ENCODE measurements at regions not wholly inside any gene's neighbourhood (a gene's known extent, or its start where the extent isn't known, plus 50 kb on each side); places are given as distances from the start of the nearest gene placed in this dataset.
A peak's percentile ranks its signal among the peaks of the same experiment; 100 is the strongest.
"Not testable (repeated sequence)": the region's sequence is repeated elsewhere in the genome, so short reads cannot be mapped to it uniquely, and the experiment has no call there.

DNA sequence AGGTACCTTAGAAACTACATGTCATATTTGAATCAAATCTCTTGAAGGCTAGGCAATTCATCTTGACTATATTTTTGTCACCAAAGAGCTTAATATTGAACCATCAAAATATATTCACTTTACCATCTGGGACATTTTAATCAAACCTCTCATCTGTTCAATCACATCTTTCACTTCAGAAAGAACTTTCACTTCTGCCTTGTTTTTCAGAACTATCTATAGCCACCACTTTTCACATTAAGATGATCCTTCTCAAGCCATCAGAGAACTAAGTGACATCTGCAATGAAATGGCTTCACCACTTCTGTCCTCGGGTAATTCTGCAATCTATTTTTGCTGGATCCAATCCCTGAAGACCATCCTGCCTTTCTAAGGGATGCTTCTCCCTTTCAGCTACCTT lies 57.8 kb downstream of the OR2B2 start:
- no peak for DNase-seq (ENCODE audit: low spot score)

DNA sequence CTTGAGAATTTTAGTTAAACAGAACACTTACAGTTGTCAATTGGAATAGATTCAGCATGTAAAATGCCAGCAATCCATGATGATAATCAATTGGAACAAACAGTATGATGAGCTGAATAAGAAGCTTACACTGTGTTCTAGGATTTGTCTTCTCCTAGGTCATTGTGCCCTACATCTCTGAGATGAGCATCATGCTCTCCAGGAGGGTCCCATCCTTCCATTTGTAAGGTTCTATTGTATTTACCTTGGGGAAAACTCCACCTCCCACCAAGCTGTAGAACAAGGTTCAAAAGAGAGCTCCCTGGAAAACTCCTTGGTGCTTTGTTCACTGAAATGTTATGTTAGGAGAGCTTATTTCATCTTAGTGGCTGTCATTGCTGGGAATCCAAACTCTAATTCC lies 60.8 kb downstream of the OR2B2 start:
- DNase-seq (ENCODE audit: low spot score): no peak

DNA sequence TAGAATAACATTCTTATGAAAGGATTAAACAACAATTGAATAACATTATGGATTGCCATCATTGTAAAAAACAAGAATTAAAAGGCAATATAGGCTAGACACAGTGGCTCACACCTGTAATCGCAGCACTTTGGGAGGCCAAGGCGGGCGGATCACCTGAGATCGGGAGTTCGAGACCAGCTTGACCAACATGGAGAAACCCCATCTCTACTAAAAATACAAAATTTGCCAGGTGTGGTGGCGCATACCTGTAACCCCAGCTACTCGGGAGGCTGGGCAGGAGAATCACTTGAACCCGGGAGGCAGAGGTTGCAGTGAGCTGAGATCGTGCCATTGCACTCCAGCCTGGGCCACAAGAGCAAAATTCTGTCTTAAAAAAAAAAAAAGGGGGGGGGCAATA lies 63.2 kb downstream of the OR2B2 start:
- DNase-seq (ENCODE audit: low spot score): not testable (repeated sequence)

DNA sequence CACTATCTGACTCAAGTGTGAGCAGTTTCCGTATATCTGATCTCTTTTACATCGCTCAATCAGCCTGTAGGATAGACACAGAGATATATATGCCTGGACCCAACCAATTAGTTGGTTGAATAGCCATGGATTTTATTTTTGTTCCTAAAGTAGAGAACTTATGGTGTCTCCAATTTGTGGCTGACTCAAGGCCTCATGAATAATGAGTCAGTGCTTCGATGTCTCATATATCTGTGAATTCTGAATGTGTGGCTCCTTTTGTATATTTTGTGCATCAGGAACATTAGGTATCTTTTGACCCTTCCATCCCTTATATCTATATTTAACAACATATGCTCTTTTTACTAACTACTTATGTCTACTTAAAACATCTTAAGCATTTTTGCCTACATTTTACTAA lies 64.5 kb downstream of the OR2B2 start:
- peak; percentile 42 for DNase-seq (ENCODE audit: low spot score)

DNA sequence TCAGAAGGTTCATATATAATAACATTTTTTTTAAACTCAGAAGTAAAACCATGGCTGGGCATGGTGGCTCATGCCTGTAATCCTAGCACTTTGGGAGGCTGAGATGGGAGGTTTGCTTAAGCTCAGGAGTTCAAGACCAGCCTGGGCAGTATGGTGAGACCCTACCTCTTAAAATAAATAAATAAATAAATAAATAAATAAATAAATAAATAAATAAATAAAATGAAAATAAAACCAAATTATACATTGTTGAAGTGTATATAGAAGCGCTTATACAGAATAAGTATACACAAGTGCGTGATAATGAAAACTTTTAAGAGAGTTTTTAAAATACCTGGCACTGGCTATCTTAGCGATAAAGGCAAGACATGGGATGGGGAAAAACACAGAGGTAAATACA lies 71.6 kb downstream of the OR2B2 start:
- DNase-seq (ENCODE audit: low spot score): no peak

DNA sequence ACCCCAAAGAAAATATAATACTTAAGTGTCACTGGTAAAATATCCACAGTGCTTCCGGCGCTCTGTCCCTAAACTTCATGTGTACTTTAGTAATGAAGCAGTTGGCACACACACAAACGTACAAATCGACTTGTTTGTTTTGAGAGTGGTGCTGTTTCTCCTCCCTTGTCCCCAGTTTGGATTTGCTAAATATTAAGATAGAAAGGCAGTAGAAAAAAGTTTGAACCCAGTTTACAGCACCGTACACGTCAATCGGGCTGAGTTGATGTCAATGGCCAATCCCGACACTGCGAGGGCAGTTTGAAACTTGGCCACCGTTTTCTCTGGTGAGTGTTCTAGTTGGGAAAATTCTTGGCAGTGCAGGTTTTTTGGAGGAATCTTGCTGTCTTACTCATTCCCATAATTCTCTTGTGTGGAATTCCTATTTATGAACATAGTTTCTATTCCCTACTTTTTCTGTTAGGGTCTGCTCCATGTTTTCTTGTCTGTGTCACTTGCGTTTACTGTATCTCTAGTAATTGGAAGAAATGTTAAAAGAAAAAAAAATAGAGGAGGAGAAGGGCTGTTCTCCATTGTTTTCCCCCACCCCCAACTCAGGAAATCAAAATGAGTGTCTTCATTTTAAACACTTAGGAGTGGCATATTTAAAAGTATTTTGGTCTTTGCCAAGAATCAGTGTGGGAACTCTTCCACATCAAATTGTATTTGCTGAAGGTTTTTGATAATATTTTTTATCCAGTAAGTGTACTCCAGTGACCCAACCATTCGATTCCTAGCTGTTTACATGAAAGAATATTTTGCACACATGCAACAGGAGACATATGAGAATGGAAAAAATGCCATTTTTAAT lies 72.3 kb downstream of the OR2B2 start:
- peak; percentile 63 for DNase-seq (ENCODE audit: low spot score)

DNA sequence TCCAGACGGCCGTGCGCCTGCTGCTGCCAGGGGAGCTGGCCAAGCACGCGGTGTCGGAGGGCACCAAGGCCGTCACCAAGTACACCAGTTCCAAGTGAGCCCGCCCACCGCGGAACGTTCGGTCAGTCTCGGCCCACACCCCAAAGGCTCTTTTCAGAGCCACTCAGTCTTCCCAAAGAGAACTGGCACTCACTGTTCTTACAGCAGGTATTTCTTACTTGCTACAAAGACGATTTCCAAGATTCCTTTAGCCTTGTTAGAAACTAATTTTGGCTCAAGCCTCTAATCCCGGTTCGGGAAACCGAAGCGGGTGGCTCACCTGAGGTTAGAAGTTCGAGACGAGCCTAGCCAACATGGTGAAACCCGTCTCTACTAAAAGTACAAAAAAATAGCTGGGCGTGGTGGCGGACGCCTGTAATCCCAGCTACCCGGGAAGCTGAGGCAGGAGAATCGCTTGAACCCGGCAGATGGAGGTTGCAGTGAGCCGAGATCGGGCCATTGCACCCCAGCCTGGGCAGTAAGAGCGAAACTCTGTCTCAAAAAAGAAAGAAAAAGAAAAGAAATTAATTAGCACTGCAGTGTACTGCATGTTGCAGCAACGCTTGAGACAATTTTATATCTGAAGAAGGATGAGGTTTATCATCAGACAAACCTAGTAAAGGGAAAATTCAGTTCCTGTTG lies 73.1 kb downstream of the OR2B2 start:
- peak; percentile 63 for DNase-seq (ENCODE audit: low spot score)

DNA sequence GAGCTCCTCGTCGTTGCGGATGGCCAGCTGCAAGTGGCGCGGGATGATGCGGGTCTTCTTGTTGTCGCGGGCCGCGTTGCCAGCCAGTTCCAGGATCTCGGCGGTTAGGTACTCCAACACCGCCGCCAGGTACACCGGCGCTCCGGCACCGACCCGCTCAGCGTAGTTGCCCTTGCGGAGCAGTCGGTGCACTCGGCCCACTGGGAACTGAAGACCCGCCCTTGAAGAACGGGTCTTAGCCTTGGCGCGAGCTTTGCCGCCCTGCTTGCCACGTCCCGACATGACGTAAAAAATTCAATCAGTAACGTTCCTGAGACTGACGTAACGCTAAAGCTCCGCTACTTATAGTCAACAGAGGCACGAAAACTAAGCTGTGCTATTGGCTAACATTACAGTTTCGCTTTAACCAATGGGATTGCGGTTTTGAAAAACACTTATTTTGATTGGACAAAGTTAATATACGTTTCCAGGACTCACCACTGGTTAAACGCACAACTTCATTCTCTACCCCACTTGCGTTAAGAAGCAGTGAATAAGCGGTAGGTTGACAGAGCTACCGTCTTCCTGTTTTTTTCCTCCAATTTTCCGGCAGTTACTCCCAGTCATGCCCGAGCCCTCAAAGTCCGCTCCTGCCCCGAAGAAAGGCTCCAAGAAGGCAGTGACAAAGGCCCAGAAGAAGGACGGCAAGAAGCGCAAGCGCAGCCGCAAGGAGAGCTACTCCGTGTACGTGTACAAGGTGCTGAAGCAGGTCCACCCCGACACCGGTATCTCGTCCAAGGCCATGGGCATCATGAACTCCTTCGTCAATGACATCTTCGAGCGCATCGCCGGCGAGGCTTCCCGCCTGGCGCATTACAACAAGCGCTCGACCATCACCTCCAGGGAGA lies 73.9 kb downstream of the OR2B2 start:
- peak; percentile 98 for DNase-seq (ENCODE audit: low spot score)

DNA sequence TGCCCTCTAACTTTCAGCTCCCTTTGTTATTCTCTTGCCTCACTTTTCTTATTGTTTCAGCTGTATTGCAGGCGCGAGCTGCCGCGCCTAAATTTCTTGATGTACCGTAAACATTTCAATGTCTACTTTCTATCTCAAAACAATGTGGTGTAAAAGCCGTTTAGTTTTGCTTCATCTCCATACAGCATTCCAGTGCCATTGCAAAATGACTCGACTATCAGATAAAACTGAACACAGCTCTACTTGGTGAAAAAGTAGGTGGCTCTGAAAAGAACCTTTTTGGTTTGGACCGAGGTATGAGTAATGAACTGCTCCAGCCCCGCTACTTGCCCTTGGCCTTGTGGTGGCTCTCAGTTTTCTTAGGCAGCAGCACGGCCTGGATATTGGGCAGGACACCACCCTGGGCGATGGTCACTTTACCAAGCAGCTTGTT lies 74.6 kb downstream of the OR2B2 start:
- DNase-seq (ENCODE audit: low spot score): no peak

DNA sequence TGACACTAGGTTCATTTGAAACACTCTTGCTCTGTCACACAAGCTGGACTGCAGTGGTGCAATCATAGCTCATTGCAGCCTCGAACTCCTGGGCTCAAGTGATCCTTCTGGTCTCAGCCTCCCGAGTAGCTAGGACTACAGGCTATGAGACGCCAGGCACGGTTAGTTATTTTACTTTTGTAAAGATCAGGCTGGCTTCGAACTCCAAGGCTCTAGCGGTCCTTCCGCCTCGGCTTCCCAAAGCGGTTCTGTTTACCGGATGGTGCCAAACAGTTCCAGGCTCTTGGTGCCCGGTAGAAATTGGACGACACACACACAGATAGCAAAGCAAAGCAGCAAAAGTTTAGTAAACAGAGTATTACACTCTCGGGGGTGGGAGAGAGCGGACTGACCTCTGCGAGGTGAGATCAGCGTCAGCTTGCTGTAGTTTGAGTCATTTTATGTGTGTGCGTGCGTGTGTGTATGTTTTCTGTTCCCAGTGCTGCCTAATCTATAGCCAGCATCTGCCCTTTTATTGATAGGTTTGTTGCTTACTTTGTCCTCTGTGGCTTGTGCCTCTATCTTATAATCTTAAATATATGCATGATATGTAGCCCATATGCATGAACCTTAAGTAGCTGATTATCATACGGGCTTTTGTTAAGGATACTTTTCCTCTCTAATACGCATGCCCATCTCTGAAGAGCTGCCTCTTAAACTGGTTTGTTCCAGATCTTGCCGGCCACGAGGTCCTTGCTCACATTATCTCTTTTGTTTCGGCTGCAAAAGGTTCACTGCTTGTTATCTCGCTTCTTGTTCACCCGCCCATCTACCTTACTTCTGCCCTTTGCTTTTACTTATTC lies 75.2 kb downstream of the OR2B2 start:
- DNase-seq (ENCODE audit: low spot score): peak; percentile 86

DNA sequence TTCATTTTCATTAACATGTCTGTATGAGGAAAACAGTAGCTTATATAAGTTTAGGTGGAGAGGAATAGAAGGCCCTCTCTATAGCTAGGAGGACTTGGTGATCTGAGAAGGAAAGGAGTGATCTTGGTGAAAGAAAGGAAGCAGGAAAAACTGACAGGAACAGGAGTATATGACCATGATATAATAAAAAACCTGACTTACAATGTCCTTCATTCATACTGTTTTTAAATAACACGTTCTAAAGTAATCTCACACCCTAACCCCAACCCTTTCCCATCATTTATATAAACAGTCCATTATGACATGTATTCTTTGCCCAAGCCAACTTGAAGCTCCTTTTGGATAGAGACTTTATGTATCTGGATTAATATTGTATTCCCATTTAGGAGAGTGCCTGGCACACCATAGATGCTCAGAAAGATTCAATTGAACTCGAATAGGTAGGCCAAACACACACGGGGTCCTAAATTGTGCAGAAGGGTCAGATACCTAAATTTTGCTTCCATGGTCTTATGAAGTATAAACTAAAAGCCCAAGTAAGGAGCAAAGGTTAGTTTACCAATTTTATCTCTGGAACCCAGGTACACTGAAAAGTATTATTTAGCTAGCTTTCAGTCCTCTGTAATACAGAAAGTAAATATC lies 75.9 kb downstream of the OR2B2 start:
- DNase-seq (ENCODE audit: low spot score): no peak

DNA sequence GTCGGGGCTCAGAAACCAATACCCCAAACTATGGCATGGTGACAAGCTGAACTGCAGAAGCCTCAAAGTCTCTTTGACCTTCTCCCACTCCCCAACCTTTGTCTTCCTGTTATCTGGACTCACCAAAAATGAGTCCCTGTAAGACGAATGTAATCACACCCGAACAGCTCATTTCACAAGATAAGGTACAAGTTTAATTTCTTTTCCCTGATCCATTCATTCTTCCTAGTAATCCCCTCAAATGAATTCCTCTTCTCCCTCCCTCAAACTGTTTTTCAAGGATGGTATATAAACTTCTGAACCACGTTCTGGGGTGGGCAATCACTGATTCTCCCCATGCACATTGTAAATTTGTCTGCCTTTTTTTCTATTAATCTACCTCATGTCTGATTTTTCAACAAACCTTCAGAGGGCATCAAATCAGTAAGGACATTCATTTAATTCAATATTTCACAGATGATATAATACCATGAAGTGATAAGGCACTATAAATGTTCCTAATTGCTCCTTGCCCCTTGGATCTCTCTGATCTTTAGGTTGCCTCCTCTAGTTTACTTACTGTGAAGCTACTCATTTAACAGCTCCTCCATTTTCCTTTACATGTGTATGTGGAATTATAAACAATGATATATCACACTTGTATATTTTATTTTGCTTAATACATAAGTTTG lies 77.2 kb downstream of the OR2B2 start:
- DNase-seq (ENCODE audit: low spot score): no peak

DNA sequence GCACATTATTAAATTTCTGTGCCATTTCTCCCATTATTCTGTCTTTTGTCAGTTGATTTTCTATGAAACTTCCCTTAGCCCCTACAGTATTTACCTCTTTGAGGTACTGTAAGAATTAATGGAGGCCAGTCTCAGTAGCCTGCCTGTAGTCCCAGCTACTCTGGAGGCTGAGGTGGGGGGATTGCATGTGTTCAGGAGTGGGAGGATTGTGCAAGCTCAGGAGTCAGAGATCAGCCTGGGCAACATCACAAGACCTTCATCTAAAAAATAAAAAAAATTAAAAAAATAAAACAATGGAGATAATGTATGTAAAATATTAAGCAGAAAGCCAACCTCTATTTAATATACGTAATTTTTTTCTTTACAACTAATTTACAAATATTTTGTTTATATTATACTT lies 77.8 kb downstream of the OR2B2 start:
- no peak for DNase-seq (ENCODE audit: low spot score)

DNA sequence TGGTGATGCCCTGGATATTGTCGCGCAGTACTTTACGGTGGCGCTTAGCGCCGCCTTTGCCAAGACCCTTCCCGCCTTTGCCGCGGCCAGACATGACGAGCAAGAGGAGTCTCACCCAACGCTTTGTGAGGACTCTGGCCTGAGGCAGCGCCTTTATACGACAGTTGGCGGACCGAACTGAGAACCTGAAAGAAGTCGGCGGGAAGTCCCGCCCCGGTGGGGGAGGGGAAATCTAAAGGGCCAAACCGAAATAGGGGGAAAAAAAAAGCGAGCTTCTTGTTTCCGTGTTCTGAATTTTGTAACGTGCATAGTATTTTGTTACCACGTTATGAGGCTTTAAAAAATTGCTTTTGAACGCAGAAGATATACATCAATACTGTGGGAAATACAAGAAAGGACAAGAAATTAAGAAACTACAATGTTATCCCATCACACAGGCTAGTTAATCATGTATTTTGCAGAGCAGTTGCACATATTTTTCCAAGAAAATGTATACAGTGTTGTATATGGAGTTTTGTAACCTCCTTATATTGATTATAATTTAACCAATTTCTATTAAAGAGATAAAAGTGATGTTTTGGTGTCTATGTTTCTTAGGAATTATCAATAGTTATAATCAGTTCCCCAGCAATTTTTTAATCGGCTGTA lies 80.6 kb downstream of the OR2B2 start:
- peak; percentile 53 for DNase-seq (ENCODE audit: low spot score)

DNA sequence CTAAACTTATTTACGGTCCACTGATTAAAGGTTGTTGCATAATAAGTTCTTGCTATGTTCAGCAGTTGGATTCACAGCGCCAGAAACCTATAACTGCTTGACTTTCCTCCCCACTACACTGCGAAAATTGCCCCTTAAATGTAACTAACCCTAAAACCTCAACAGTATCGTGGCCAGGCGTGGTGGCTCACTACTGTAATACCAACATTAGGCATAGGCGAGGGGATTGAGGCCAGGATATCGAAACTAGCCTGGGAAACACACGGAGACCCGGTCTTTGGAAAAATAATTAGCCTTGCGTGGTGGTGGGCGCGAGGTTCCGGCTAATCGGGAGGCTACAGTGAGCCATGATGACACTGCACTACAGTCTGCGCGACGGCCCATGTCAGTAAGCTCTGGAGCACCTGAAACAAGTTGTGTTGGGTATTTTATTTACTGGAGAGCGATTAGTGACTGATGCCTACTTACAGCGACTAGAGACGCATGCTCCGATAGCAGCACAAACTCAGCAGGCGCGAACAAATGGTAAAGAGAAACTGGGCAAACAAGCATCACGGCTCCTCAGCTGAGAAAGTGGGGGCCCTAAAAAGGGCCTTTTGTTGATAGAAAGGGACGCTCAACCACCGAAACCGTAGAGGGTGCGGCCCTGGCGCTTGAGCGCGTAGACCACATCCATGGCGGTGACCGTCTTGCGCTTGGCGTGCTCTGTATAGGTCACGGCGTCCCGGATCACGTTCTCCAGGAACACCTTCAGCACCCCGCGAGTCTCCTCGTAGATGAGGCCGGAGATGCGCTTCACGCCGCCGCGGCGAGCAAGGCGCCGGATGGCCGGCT lies 81.4 kb downstream of the OR2B2 start:
- peak; percentile 34 for DNase-seq (ENCODE audit: low spot score)

DNA sequence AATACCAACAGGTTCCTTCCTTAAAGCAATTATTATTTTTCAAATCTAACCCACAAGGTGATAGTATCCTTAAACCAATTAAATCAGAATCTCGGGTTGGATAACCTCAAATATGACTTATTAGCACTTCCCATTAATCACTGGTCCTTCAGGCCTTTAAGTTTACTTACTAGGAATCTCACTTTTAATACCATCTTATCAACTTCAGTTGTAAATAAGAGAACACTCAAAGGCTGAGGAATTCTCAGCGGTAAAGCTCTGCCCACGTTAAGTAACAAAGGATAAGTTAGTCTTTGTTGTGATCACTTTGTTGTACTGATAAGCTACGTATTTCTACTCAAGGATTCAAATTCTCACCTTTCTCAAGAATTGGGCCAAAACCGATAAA lies 82.0 kb downstream of the OR2B2 start:
- no peak for DNase-seq (ENCODE audit: low spot score)

DNA sequence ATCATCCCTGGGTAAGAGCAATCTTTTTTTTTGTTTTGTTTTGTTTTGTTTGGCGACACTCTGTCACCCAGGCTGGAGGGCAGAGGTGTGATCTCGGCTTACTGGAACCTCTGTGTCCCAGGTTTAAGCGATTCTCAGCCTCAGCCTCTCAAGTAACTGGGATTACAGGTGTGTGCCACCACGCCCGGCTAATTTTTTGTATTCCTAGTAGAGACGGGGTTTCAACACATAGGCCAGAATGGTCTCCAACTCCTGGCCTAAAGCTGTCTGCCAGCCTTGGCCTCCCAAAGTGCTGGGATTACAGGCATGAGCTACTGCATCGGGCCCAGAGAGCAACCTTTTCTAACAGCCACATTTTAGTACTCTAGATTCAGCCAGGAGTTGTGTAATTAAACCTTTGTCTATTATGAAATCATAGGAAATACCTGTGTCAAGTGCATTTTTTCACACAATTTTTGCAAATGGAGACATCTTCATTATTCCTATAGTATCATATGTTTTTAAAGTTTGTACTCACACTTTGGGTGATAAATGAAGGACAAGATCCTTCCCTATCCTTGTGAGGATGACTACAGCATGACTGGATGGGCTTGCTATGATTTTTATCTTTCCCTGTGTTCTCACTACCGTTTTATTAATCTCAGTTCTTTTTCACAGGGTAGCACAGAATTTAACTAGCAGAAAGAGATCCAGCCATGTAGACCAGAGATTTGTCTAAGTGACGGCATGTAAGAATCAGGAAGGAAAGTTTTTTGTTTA lies 82.6 kb downstream of the OR2B2 start:
- no peak for DNase-seq (ENCODE audit: low spot score)

DNA sequence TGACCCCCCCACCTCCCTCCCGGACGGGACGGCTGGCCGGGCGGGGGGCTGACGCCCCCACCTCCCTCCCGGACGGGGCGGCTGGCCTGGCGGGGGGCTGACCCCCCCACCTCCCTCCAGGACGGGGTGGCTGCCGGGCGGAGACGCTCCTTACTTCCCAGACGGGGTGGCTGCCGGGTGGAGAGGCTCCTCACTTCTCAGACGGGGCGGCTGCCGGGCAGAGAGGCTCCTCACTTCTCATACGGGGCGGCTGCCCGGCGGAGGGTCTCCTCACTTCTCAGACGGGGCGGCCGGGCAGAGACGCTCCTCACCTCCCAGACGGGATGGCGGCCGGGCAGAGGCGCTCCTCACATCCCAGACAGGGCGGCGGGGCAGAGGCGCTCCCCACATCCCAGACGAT lies 84.7 kb downstream of the OR2B2 start:
- DNase-seq (ENCODE audit: low spot score): not testable (repeated sequence)
